Suprapubic skin (tissue), 4 donors: ENCODE measurements at regions not wholly inside any gene's neighbourhood (a gene's known extent, or its start where the extent isn't known, plus 50 kb on each side); places are given as distances from the start of the nearest gene placed in this dataset.
"Not testable (repeated sequence)": the region's sequence is repeated elsewhere in the genome, so short reads cannot be mapped to it uniquely, and the experiment has no call there.

Experiments used
- EP300 ChIP-seq: sonication (generic); formaldehyde crosslinking; IDR thresholded peaks from one replicate; pipeline ENCODE4 v1.6.1; 2017; ENCODE audit warnings: antibody characterized with exemption
- POLR2A ChIP-seq, 2 donors: fragments of 450-650 bp; IDR thresholded peaks; one replicate each; pipeline ENCODE4 v1.6.1; 2017; ENCODE audit warnings: antibody characterized with exemption in 2 of 2, mild to moderate bottlenecking in 2 of 2, moderate library complexity in 2 of 2
- POLR2AphosphoS5 ChIP-seq, 3 donors: sonication (generic); formaldehyde crosslinking; IDR thresholded peaks; one replicate each; pipeline ENCODE4 v1.6.1; 2017; ENCODE audit warnings: antibody characterized with exemption in 3 of 3
- TF ChIP-seq, protein P1 (sequence below), 2 donors: fragments of 200-600 bp in 1 of 2; fragments of 450-650 bp in 1 of 2; sonication (generic) in 1 of 2; IDR thresholded peaks; one replicate each; pipeline ENCODE4 v1.5.1; 2016 to 2019; ENCODE audit warnings: antibody characterized with exemption in 2 of 2, mild to moderate bottlenecking in 1 of 2, moderate library complexity in 1 of 2

DNA sequence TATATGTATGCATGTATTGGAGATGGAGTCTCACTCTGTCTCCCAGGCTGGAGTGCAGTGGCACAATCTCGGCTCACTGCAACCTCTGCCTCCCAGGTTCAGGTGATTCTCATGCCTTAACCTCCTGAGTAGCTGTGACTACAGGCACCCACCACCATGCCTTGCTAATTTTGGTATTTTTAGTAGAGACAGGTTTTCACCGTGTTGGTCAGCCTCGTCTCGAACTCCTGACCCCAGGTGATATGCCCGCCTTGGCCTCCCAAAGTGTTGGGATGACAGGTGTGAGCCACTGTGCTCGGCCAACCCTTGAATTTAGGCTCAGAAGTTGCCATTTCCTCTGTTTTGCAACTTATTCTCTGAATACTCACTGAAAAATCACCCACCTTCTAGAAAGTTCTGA is 4498.0 kb upstream of the OR11H1 start:
- TF ChIP-seq, protein P1, sequence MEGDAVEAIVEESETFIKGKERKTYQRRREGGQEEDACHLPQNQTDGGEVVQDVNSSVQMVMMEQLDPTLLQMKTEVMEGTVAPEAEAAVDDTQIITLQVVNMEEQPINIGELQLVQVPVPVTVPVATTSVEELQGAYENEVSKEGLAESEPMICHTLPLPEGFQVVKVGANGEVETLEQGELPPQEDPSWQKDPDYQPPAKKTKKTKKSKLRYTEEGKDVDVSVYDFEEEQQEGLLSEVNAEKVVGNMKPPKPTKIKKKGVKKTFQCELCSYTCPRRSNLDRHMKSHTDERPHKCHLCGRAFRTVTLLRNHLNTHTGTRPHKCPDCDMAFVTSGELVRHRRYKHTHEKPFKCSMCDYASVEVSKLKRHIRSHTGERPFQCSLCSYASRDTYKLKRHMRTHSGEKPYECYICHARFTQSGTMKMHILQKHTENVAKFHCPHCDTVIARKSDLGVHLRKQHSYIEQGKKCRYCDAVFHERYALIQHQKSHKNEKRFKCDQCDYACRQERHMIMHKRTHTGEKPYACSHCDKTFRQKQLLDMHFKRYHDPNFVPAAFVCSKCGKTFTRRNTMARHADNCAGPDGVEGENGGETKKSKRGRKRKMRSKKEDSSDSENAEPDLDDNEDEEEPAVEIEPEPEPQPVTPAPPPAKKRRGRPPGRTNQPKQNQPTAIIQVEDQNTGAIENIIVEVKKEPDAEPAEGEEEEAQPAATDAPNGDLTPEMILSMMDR (IDR thresholded peaks at IDR 0.05), result not testable (repeated sequence)
- not testable (repeated sequence) for TF ChIP-seq POLR2A (IDR thresholded peaks at IDR 0.05); POLR2AphosphoS5 (IDR thresholded peaks at IDR 0.05); EP300
